ENCODE measurements at regions not wholly inside any gene's neighbourhood (a gene's known extent, or its start where the extent isn't known, plus 50 kb on each side); places are given as distances from the start of the nearest gene placed in this dataset.
"Not testable (repeated sequence)": the region's sequence is repeated elsewhere in the genome, so short reads cannot be mapped to it uniquely, and the experiment has no call there.

GRCh38 chr3:195989921-195990840 is 81.8 kb upstream of the TNK2 start:
- H3K9me3 ChIP-seq; intact Hi-C loops (cut with DNase I); H3K27me3 ChIP-seq; H3K36me3 ChIP-seq: not testable (repeated sequence)
- H3K27ac ChIP-seq, result peak overlapping the region; percentile 70 to 89 (median 88)
- WGBS, 2 donors, result 0 to 1% methylated on average over 91 of the region's 107 CpGs
- TF ChIP-seq POLR2A (IDR thresholded peaks at IDR 0.05), result peak in 1 of 2 donors; percentile 39
- TF ChIP-seq POLR2AphosphoS5 (IDR thresholded peaks at IDR 0.05), result peak in 3 of 4 donors; percentile 68 to 72 (median 72)
- peaks cover 0 to 11% (median 6%) of the 10 kb centered on the region in 4 donors for H3K4me1 ChIP-seq
- H3K4me3 ChIP-seq, result peak overlapping the region; percentile 31 to 84 (median 69)
- peak; percentile 92 for DNase-seq

DNA sequence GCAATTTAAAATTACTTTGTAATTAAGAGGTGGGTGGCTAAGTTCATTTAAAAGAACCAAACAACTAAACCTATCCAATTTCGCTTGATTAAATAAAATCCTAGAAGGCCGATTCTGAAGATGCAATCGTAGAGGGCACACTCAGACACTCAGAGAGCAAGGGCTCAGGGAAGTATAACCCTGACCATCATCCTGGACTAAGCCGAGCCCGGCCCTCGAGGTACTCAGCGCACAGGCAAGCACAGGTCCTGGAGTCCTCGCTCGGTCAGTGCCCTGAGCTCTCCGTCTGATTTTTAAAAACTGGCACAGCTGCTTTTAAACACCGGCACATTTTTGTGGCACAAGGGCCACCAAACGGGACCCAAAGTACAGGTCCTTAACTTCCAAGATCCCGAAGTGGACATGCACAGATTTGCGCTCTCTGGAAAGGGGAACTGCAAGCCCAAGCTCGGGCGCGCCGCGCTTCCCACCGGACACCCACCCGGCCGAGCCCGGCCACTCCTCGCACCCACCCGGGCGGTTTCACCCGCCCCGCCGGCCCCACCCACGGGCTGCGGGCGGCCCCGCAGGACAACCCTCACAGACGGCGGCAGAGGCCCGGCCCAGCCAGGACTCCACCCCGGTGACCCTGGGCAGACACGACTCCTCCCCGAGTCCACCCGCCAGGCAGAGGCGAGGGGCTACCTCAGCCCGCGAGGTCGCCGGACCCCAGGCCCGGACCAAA is 81.0 kb upstream of the TNK2 start:
- H3K36me3 ChIP-seq; H3K27me3 ChIP-seq; H3K9me3 ChIP-seq; DNase-seq; intact Hi-C loops (cut with DNase I): not testable (repeated sequence)
- Histone ChIP-seq H3K27ac (peak overlapping the region in 3 of 4 donors; percentile 86 to 89 (median 89)), H3K4me3 (peak overlapping the region; percentile 36 to 84 (median 69)), H3K4me1 (peaks cover 0 to 11% (median 6%) of the 10 kb centered on the region in 4 donors)
- WGBS, 2 donors, result 1% methylated on average over 26 to 27 of the region's 46 CpGs

DNA sequence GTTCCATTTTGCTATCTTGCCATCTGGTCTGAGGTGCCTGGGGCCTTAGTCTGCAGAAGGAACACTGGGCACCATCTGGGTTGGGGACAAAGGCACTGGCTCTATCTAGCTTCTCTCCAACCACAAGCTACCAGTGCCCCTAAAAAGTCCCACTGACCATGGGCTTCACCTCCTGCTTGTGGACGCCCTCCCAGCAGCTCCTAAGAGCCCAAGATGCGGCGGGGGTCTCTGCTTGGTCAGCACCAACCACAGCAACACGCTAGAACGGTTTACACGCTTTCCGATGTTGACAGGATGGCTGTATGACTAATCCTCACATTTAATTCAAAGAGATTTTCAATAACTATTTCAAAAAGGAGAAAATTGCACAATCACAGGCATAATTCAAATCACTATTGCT is 80.4 kb upstream of the TNK2 start:
- DNase-seq; H3K9me3 ChIP-seq; H3K27me3 ChIP-seq; H3K27ac ChIP-seq; intact Hi-C loops (cut with DNase I): not testable (repeated sequence)
- Histone ChIP-seq H3K4me1 (peaks cover 0 to 11% (median 6%) of the 10 kb centered on the region in 4 donors), H3K36me3 (peaks cover 0 to 11% (median 4%) of the 10 kb centered on the region in 4 donors), H3K4me3 (peak overlapping the region in 1 of 4 donors; percentile 15)
- 57 to 66% methylated on average over 7 of the region's 7 CpGs for WGBS, 2 donors

GRCh38 chr3:195987001-195987400 is 78.7 kb upstream of the TNK2 start:
- intact Hi-C loops (cut with DNase I); H3K27me3 ChIP-seq; H3K9me3 ChIP-seq; DNase-seq; H3K27ac ChIP-seq; H3K4me3 ChIP-seq: not testable (repeated sequence)
- peaks cover 0 to 11% (median 6%) of the 10 kb centered on the region in 4 donors for H3K4me1 ChIP-seq
- H3K36me3 ChIP-seq, result peaks cover 0 to 20% (median 10%) of the 10 kb centered on the region in 4 donors
- WGBS, 2 donors, result 86 to 88% methylated on average over 3 to 5 of the region's 8 CpGs

DNA sequence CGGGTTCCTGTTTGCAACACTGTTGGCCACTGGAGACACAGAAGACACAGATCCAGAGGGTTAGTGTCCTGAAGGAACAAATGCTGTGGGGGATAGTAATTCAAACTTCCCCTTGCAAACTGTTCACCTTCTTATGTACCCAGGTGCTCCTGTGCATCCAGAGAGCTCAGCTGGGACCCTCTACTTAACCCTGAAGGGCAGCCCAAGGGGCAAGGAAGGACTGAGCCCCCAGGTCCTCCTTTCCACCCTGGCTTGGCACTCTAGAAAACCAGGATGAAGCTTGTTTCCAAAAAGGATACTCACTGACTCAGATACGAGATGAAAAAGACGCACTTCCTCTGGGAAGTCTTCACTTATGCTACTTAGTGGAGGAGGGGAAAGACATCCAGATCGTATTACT is 78.2 kb upstream of the TNK2 start:
- H3K27me3 ChIP-seq; H3K9me3 ChIP-seq; DNase-seq; H3K4me3 ChIP-seq; H3K27ac ChIP-seq; intact Hi-C loops (cut with DNase I): not testable (repeated sequence)
- Histone ChIP-seq H3K4me1 (peaks cover 0 to 11% (median 6%) of the 10 kb centered on the region in 4 donors), H3K36me3 (peaks cover 0 to 25% (median 12%) of the 10 kb centered on the region in 4 donors)
- WGBS, 2 donors, result 74 to 89% methylated on average over 2 of the region's 4 CpGs

GRCh38 chr3:195985348-195985920 is 77.1 kb upstream of the TNK2 start:
- H3K4me3 ChIP-seq; intact Hi-C loops (cut with DNase I); H3K9me3 ChIP-seq; H3K27ac ChIP-seq; DNase-seq; H3K4me1 ChIP-seq; H3K27me3 ChIP-seq: not testable (repeated sequence)
- WGBS, 2 donors, result 96 to 97% methylated on average over 9 of the region's 11 CpGs
- H3K36me3 ChIP-seq, result peaks cover 0 to 28% (median 12%) of the 10 kb centered on the region in 4 donors

GRCh38 chr3:195984392-195985030 is 76.2 kb upstream of the TNK2 start:
- intact Hi-C loops (cut with DNase I); DNase-seq; H3K9me3 ChIP-seq; H3K27me3 ChIP-seq; H3K4me1 ChIP-seq; H3K27ac ChIP-seq; H3K4me3 ChIP-seq: not testable (repeated sequence)
- H3K36me3 ChIP-seq, result peaks cover 0 to 35% (median 20%) of the 10 kb centered on the region in 4 donors
- WGBS, 2 donors, result 94 to 95% methylated on average over 12 of the region's 12 CpGs

GRCh38 chr3:195983880-195984279 is 75.5 kb upstream of the TNK2 start:
- intact Hi-C loops (cut with DNase I); H3K27me3 ChIP-seq; H3K4me1 ChIP-seq; H3K4me3 ChIP-seq; H3K27ac ChIP-seq; H3K9me3 ChIP-seq; DNase-seq: not testable (repeated sequence)
- H3K36me3 ChIP-seq, result peaks cover 0 to 41% (median 24%) of the 10 kb centered on the region in 4 donors
- WGBS, 2 donors, result 90 to 92% methylated on average over 16 of the region's 16 CpGs

GRCh38 chr3:195982754-195983153 is 74.4 kb upstream of the TNK2 start:
- H3K27ac ChIP-seq; H3K9me3 ChIP-seq; H3K4me3 ChIP-seq; H3K27me3 ChIP-seq; intact Hi-C loops (cut with DNase I); H3K4me1 ChIP-seq: not testable (repeated sequence)
- peaks cover 0 to 50% (median 30%) of the 10 kb centered on the region in 4 donors for H3K36me3 ChIP-seq
- DNase-seq, result peak; percentile 21
- WGBS, 2 donors, result 95 to 98% methylated on average over 17 of the region's 17 CpGs

GRCh38 chr3:195981778-195982177 is 73.4 kb upstream of the TNK2 start:
- H3K9me3 ChIP-seq; H3K27me3 ChIP-seq; intact Hi-C loops (cut with DNase I); H3K27ac ChIP-seq; H3K4me1 ChIP-seq; H3K4me3 ChIP-seq: not testable (repeated sequence)
- 76 to 90% methylated on average over 7 of the region's 7 CpGs for WGBS, 2 donors
- peak; percentile 33 for DNase-seq
- H3K36me3 ChIP-seq, result peaks cover 0 to 56% (median 31%) of the 10 kb centered on the region in 4 donors

DNA sequence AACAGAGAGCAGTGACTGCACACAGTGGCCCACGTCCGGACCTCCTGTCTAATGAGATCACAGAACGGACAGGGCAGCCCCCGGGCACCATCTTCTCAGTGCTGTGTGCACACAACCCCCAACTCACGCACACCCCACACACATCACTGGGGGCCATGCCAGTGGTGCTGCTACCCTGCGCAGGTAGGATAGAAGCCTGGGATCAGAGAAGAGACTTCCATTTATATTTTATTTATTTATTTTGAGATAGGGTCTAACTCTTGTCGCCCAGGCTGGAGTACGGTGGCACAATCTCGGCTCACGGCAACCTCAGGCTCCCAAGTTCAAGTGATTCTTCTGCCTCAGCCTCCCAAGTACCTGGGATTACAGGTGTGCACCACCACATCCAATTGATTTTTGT is 71.5 kb upstream of the TNK2 start:
- H3K27me3 ChIP-seq, H3K4me1 ChIP-seq, H3K4me3 ChIP-seq, H3K9me3 ChIP-seq, H3K27ac ChIP-seq, DNase-seq: not testable (repeated sequence)
- 97 to 98% methylated on average over 10 of the region's 10 CpGs for WGBS, 2 donors
- peaks cover 0 to 72% (median 39%) of the 10 kb centered on the region in 4 donors for H3K36me3 ChIP-seq
- intact Hi-C loops (cut with DNase I), result loop anchor here (10.0 kb wide), 1 partner anchor 305 kb away; no protein-coding TSS in a partner anchor
